ENCODE measurements at regions not wholly inside any gene's neighbourhood (a gene's known extent, or its start where the extent isn't known, plus 50 kb on each side); places are given as distances from the start of the nearest gene placed in this dataset.
"Not testable (repeated sequence)": the region's sequence is repeated elsewhere in the genome, so short reads cannot be mapped to it uniquely, and the experiment has no call there.

DNA sequence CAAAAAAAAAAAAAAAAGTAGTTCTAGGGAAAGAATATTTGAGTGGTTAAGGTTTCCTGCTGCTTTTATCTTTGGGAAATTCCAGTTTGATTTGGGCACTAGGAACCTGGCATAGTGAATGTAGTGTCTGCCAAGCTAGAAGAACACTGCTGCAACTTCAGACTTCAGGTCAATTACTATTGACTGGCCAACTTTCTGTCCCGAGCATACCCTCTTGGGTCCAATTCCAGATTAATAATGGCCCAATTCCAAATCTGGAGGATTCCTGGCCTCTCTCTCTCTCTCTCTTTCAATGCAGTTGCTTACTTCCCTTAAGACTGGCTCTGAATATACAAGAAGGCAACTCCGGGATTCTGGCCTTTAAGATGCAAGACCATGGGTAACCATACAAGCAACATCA is 74.9 kb downstream of the ANKEF1 start:
- no peak for DNase-seq (ENCODE audit: low spot score)

- no peak for DNase-seq (ENCODE audit: low spot score)
These were observed 75.4 kb downstream of the ANKEF1 start for GRCh38 chr20:10110151-10110550.

- no peak for DNase-seq (ENCODE audit: low spot score)
These were observed 76.6 kb downstream of the ANKEF1 start for GRCh38 chr20:10111139-10111958.

- DNase-seq (ENCODE audit: low spot score), result no peak
These were observed 77.1 kb downstream of the ANKEF1 start for GRCh38 chr20:10111959-10112250.

DNA sequence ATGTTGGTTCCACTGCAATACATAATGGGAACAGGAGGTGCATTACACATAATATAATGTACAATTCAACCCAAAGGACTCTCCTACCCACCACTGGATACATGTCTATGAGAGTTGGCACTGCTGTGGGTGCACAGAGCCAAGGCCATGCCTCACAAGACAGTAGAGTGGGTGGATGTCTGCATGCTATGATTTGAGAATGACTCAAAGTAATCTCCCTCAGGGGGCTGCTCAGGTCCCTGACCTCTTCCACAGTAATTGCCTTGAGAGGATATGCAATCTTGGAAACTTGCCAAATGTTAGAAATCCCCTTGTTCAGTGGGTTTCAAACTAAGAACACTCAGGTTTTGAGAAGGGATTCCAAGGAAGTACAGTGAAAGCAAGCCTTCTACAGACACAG is 79.0 kb downstream of the ANKEF1 start:
- no peak for DNase-seq (ENCODE audit: low spot score)

GRCh38 chr20:10114598-10114997 is 79.8 kb downstream of the ANKEF1 start:
- DNase-seq (ENCODE audit: low spot score), result no peak

GRCh38 chr20:10115021-10115420 is 80.2 kb downstream of the ANKEF1 start:
- DNase-seq (ENCODE audit: low spot score), result peak; percentile 13

GRCh38 chr20:10119336-10119735 is 84.5 kb downstream of the ANKEF1 start:
- DNase-seq (ENCODE audit: low spot score), result no peak

GRCh38 chr20:10124883-10125282 is 90.1 kb downstream of the ANKEF1 start:
- not testable (repeated sequence) for DNase-seq (ENCODE audit: low spot score)

GRCh38 chr20:10125757-10126156 is 91.0 kb downstream of the ANKEF1 start:
- DNase-seq (ENCODE audit: low spot score), result no peak

- DNase-seq (ENCODE audit: low spot score), result no peak
These were observed 88.9 kb upstream of the SNAP25 start for GRCh38 chr20:10129749-10130148.

GRCh38 chr20:10131732-10132345 is 86.8 kb upstream of the SNAP25 start:
- peak; percentile 87 for DNase-seq (ENCODE audit: low spot score)

- no peak for DNase-seq (ENCODE audit: low spot score)
These were observed 86.2 kb upstream of the SNAP25 start for GRCh38 chr20:10132387-10132786.

- no peak for DNase-seq (ENCODE audit: low spot score)
These were observed 85.1 kb upstream of the SNAP25 start for GRCh38 chr20:10133532-10133931.

DNA sequence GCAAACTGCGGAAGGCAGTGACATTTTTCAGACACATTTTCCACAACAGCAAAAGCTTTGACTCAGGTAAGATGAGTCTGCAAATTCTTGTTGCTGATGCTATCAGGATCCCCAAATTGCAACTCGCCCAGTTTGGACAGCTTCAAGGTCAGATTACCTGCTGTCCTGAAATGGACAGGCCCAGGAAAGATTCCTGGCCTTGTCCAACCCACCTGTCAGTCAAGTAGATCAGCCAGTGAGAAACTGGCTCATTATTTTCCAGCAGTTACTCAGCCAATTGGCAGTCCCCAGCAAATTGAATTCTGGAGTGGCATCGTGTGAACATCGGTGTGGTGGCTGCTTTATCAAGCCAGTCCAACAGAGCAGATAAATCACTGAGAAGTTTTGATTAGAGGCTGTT is 84.5 kb upstream of the SNAP25 start:
- no peak for DNase-seq (ENCODE audit: low spot score)

- no peak for DNase-seq (ENCODE audit: low spot score)
These were observed 83.2 kb upstream of the SNAP25 start for GRCh38 chr20:10135438-10135837.

DNA sequence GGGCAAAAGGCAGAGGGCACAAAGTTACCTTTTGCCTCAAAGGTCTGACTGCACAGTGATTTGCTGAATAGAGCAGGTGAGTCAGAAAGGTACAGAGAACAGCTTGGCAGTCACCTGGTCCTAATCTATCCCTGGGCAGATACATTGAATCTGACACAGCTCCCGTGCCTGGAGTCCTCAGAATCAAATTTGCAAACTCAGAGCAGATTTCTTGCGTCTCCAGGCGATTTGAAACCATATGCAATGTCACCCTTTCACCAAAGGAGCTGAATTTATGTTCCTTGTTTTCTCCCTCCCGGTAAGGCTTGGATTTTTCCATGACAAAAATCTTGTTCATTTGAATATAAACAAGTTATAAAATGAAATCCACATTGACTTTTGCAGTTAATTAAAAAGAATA is 81.6 kb upstream of the SNAP25 start:
- no peak for DNase-seq (ENCODE audit: low spot score)

DNA sequence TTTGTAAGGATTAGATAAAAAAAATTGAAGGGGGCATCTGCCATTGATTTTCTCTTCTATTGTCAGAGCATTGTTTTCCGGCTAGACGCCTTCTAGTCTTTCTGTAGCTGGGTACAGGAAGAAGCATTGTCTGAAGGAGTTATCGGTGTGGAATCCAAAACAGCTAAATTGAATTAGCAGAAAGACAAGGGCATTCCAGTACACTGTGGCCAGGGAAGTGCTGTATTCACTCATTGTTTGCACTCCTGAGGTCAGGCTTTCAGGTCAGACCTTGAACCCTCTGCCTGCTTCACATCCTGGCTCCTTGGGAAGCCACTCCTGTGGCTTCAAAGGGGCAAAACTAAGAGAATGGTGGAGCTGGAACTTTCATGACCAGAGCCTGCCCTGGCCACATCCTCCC is 81.1 kb upstream of the SNAP25 start:
- no peak for DNase-seq (ENCODE audit: low spot score)

DNA sequence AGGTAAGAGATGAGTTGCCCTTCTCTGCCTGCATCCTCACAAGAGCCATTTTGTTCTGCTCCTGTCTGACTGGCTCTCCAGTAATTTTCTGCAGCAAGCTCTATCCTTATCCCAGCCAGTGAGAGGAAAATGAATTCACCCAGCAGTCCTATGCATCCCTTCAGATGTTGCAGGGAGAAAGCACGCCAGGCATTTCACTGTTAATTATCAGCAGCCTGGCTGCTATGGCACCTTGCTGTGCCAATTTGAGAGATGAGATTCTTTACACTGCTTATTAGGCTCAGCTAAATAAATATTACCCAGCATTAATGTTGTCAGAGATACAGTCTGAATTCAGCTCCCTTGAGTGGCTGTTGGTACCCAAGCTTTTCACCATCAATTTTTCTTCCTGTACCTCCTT is 61.1 kb upstream of the SNAP25 start:
- no peak for DNase-seq (ENCODE audit: low spot score)

GRCh38 chr20:10167040-10167439 is 51.6 kb upstream of the SNAP25 start:
- DNase-seq (ENCODE audit: low spot score), result no peak

- DNase-seq (ENCODE audit: low spot score), result no peak
These were observed 51.0 kb upstream of the SNAP25 start for GRCh38 chr20:10167594-10167993.
